NT2/D1 (cell line): ENCODE measurements at regions not wholly inside any gene's neighbourhood (a gene's known extent, or its start where the extent isn't known, plus 50 kb on each side); places are given as distances from the start of the nearest gene placed in this dataset.

Experiments used
- YY1 ChIP-seq: IDR thresholded peaks from 2 replicates; pipeline ENCODE4 v1.6.1; 2011; ENCODE audit not compliant: insufficient read length, insufficient read depth
- ZNF274 ChIP-seq: IDR thresholded peaks from 2 replicates; pipeline ENCODE4 v1.6.1; 2011; ENCODE audit warnings: mild to moderate bottlenecking, low read depth, low read length

- TF ChIP-seq YY1 (no peak), ZNF274 (no peak)
Measured at GRCh38 chr2:184053326-184053725, 545.0 kb upstream of the ZNF804A start.
